Mucosa of stomach (tissue), 1 donor: ENCODE measurements at regions not wholly inside any gene's neighbourhood (a gene's known extent, or its start where the extent isn't known, plus 50 kb on each side); places are given as distances from the start of the nearest gene placed in this dataset.

Source experiments
- H3K27me3 ChIP-seq: one replicate; pipeline ENCODE4 v1.7.0; 2013; ENCODE audit warnings: mild to moderate bottlenecking, low read length; ENCODE audit not compliant: control insufficient read depth, insufficient read depth
- H3K36me3 ChIP-seq: one replicate; pipeline ENCODE4 v1.7.0; 2013; ENCODE audit warnings: low read length; ENCODE audit not compliant: control insufficient read depth, insufficient read depth
- H3K4me1 ChIP-seq: one replicate; pipeline ENCODE4 v1.7.0; 2013; ENCODE audit warnings: mild to moderate bottlenecking, low read length; ENCODE audit not compliant: control insufficient read depth, insufficient read depth
- H3K4me3 ChIP-seq: one replicate; pipeline ENCODE4 v1.7.0; 2013; ENCODE audit warnings: low read length
- H3K9ac ChIP-seq: one replicate; pipeline ENCODE4 v1.7.0; 2013; ENCODE audit warnings: mild to moderate bottlenecking, low read length, moderate library complexity
- H3K9me3 ChIP-seq: one replicate; pipeline ENCODE4 v1.7.0; 2013; ENCODE audit warnings: mild to moderate bottlenecking, low read length, moderate library complexity; ENCODE audit not compliant: control insufficient read depth
- donor health status: Pancreatic carcinoma.

DNA sequence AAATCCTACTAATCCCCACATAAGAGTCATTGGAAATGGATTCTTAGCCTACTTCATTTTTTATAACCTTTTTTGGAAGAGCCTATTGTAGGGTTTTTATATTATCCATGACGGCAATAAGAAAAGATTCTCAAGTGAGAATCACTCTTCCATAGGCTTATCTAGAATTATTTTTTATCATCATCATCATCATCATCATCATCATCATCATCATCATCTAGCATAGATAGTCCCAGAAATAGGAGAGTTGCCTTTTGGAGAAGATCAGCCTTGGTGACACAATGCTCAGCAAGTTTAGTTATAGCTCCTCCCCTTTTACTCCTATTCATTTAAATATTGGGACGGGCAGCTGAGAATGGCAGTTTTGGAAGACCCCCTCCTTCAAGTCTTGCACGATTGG, 359.1 kb upstream of the SLC35B3 start:
- H3K9ac ChIP-seq = no peak overlapping the region
- no peak overlapping the region for H3K4me3 ChIP-seq
- H3K36me3 ChIP-seq = no peaks in the 10 kb centered on the region
- H3K27me3 ChIP-seq = no peaks in the 10 kb centered on the region
- no peaks in the 10 kb centered on the region for H3K4me1 ChIP-seq
- H3K9me3 ChIP-seq = no peaks in the 10 kb centered on the region

DNA sequence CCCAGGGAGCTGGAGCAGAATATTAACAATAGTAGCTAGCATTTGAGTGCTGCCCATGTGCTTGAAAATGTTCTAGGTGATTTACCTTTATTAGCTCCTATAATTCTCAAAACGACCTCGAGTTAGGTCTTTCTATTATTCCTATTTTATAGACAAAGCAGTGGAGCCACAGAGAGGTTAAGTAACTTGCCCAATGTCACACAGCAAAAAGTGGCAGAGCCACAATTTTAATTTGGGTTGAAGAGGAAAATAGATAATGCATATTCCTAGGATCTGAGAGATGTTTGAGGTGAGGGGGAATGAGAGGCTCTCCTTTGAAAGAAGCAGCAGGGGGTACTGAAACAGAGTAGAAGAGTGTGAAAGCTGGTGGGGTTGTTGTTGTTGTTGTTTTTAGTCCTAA, 354.5 kb upstream of the SLC35B3 start:
- Histone ChIP-seq H3K9ac (no peak overlapping the region), H3K4me1 (no peaks in the 10 kb centered on the region), H3K4me3 (no peak overlapping the region), H3K27me3 (no peaks in the 10 kb centered on the region), H3K9me3 (no peaks in the 10 kb centered on the region), H3K36me3 (no peaks in the 10 kb centered on the region)

DNA sequence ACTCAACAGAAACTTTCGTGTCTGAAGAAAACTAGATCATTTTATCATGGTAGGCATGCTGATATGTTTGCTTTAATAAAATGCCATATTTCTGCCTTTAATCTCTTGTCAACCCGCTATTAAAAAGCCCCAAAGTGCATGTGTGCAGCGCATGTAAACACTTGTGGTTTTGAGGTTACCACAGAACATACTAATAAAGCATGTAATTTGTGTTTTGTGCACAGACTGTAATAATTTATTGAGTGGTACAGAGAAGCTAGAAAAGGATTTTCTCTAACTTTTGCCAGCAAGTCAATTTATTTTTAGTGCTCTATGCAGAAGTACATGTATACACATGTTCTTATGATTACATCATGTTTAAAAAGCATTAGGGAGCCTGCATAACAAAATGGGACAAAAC, 349.9 kb upstream of the SLC35B3 start:
- Histone ChIP-seq H3K4me1 (no peaks in the 10 kb centered on the region), H3K36me3 (no peaks in the 10 kb centered on the region), H3K4me3 (no peak overlapping the region), H3K9me3 (no peaks in the 10 kb centered on the region), H3K9ac (no peak overlapping the region), H3K27me3 (no peaks in the 10 kb centered on the region)

DNA sequence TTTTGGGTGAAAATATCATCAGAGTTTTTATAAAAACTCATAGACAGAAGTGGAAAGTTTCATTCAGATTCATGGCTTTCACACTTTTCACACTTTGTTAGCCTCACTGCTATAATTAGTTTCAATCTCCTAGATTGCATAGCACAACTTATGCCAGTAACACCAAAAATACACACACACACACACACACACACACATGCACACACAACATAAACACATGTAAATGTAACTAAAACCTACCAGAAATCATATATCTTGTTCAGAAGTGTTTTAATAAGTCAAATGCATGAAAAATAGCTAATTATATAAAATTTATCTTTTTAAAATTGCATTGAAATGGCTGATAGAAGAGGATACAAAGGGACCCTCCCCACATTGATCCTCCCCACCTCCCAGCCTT, 347.8 kb upstream of the SLC35B3 start:
- H3K4me1 ChIP-seq = no peaks in the 10 kb centered on the region
- H3K4me3 ChIP-seq = no peak overlapping the region
- H3K9ac ChIP-seq = no peak overlapping the region
- H3K9me3 ChIP-seq = no peaks in the 10 kb centered on the region
- no peaks in the 10 kb centered on the region for H3K36me3 ChIP-seq
- no peaks in the 10 kb centered on the region for H3K27me3 ChIP-seq

DNA sequence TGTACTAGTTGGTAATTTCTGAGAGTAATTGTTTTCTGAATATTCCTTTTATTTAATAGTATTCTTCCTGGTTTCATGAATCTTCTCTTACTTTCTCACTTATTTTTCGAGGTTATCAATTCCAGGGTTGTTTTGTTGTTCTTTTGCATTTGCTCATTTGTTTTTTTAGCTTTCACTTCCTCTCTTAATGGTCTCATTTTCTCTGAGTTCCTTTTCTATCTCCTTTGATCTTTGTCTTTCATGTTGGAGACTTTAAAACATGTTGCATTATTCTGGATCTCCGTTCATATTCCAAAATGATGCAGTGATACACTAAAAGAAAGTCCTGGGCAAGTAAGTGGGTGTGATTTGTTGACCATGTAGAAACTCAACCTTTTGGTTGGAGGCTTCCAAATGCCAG, 345.3 kb upstream of the SLC35B3 start:
- H3K27me3 ChIP-seq = no peaks in the 10 kb centered on the region

DNA sequence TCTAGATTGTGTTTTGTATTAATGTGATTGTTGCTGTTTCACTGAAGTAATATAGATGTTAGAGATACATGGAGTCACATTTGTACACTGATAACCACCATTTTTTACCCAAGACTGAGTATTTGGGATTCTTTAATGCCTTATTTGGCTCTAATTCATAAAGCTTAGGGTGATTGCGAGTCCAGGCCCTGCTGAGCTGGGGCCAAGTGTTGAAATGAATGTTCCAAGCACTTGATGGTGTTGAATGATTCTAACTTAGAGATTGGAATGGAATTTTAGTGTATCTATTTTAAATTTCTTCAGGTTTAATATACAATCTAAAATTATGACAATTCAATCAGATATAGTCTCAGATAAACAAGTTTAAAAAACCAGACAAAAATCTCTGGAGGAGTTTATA, 329.4 kb upstream of the SLC35B3 start:
- Histone ChIP-seq H3K27me3 (no peaks in the 10 kb centered on the region), H3K9ac (no peak overlapping the region), H3K4me1 (no peaks in the 10 kb centered on the region), H3K9me3 (no peaks in the 10 kb centered on the region), H3K4me3 (no peak overlapping the region), H3K36me3 (no peaks in the 10 kb centered on the region)

More for the DNA sequence above, 345.3 kb upstream of the SLC35B3 start:
- Histone ChIP-seq H3K9me3 (no peaks in the 10 kb centered on the region), H3K4me3 (no peak overlapping the region), H3K4me1 (no peaks in the 10 kb centered on the region), H3K9ac (no peak overlapping the region), H3K36me3 (no peaks in the 10 kb centered on the region)

DNA sequence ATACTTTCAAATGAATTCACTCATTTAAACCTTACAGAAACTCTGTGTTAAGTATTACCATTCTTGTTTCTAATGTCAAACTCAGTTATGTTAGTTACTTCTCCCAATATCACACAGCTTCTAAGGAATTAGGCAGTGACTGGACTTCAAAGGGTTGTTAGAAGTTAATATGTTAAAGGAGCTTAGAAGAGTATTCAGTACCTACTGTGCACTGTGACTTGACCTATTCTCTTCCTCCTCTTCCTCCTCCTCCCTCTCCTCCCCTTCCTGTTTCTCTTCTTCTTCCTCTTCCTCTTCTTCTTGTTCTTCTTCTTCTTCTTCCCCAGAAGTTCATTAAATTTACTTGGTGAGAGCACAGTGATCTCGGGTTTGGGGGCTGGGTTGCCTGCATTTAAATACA, 325.6 kb upstream of the SLC35B3 start:
- Histone ChIP-seq H3K9ac (no peak overlapping the region), H3K27me3 (no peaks in the 10 kb centered on the region), H3K9me3 (no peaks in the 10 kb centered on the region), H3K4me3 (no peak overlapping the region), H3K4me1 (no peaks in the 10 kb centered on the region), H3K36me3 (no peaks in the 10 kb centered on the region)

DNA sequence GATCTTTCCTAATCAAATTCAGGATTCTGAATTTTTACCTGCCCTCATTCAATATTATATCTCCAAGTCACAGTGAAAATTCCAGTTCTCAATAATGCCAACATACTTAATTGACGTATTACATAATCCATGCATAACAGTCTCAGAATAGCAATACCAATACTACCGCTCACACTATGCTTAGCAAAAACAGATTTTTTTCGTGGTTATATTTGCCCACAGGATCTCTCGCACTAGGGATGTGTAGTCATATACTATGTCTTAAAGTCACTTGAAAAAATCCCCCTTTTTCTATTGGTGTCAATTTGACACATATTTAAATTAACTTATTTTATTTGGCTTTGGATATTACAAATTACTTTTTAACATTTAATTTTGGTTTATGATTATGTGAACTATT, 323.1 kb upstream of the SLC35B3 start:
- Histone ChIP-seq H3K9ac (no peak overlapping the region), H3K9me3 (no peaks in the 10 kb centered on the region), H3K36me3 (no peaks in the 10 kb centered on the region), H3K27me3 (no peaks in the 10 kb centered on the region), H3K4me3 (no peak overlapping the region), H3K4me1 (no peaks in the 10 kb centered on the region)

DNA sequence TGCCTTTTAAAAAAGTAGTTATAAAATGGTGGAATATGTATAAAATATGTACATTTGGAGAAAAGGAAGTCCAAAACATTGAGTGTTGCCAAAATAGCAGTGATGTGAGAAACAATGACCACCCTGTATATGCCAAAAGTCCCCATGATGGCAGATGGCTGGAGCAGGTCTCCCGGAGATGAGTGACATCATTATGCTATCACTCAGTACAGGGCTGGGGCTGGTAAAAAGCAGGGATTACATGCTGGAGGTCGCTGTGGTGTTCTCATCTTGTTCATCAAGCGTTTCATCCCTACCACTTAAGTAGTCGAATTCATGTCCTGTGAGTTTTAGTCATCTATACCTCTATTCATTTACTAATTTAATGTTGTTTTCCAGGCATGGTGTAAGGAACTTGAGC, 315.3 kb upstream of the SLC35B3 start:
- Histone ChIP-seq H3K9me3 (no peaks in the 10 kb centered on the region), H3K27me3 (no peaks in the 10 kb centered on the region), H3K9ac (no peak overlapping the region), H3K36me3 (no peaks in the 10 kb centered on the region), H3K4me3 (no peak overlapping the region), H3K4me1 (no peaks in the 10 kb centered on the region)

DNA sequence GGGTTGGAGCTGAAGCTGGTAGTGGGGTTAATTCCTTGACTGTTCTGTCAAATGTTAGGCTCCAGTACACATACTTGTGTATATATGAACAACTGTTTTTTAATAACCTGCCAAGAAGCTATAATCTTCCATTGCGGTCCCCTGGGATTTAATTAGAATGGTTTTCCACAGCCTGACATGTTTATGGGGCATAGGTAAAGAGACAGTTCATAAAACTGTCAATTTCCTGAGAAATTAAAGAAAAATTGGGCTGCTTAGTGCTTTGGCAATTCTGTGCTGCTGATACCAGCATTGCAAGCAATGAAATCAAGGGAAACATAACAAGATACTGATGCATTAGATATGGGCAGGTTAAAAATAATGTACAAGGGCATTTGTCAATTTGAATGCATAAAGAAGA, 314.1 kb upstream of the SLC35B3 start:
- Histone ChIP-seq H3K27me3 (no peaks in the 10 kb centered on the region), H3K36me3 (no peaks in the 10 kb centered on the region), H3K4me3 (no peak overlapping the region), H3K9ac (no peak overlapping the region), H3K9me3 (no peaks in the 10 kb centered on the region), H3K4me1 (no peaks in the 10 kb centered on the region)

DNA sequence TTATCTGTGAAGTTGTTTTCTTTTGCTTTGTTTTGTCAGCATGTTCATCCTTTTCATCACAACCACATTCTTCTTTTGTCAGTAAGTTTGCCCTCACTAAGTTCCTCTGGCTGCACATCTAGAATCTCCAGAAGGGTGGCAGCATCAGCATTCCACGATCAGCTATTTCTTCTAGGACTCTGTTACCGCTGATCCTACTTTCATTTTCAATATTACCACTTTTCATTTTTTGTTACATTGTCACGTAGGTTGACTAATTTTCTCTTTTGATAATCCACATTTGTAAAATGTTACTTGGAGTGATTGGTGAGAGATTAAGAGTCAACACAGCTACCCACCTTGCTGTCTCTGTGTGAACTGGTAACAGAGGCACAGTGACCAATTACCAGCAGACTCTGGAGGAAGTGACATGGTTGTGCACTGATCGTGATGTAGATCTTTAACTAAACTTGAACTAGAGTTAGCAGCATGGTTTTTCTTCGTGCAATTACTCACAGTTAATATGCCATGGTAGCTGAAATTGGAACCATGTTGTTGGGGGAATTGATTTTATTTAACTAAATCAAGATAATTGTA, 307.9 kb upstream of the SLC35B3 start:
- Histone ChIP-seq H3K27me3 (no peaks in the 10 kb centered on the region), H3K36me3 (no peaks in the 10 kb centered on the region), H3K9me3 (no peaks in the 10 kb centered on the region), H3K4me3 (no peak overlapping the region), H3K9ac (no peak overlapping the region), H3K4me1 (no peaks in the 10 kb centered on the region)

DNA sequence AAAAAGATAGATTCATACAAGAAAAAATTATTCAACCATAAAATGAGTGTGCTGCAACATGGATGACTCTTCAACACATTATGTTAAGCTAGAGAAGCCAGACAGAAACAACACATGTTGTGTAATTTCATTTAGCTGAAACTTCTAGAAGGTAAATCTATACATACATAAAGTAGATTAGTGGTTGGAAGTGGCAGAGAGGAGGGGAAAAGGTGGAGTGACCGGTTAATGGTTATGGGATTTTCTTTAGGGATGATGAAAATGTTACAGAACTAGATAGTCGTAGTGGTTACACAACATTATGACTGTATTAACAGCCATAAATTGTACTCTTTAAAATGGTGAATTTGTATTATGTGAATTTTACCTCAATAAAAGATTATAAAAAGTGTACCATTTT, 304.1 kb upstream of the SLC35B3 start:
- H3K4me1 ChIP-seq = no peaks in the 10 kb centered on the region
- H3K4me3 ChIP-seq = no peak overlapping the region
- no peaks in the 10 kb centered on the region for H3K27me3 ChIP-seq
- H3K9me3 ChIP-seq = no peaks in the 10 kb centered on the region
- H3K9ac ChIP-seq = no peak overlapping the region
- H3K36me3 ChIP-seq = no peaks in the 10 kb centered on the region

DNA sequence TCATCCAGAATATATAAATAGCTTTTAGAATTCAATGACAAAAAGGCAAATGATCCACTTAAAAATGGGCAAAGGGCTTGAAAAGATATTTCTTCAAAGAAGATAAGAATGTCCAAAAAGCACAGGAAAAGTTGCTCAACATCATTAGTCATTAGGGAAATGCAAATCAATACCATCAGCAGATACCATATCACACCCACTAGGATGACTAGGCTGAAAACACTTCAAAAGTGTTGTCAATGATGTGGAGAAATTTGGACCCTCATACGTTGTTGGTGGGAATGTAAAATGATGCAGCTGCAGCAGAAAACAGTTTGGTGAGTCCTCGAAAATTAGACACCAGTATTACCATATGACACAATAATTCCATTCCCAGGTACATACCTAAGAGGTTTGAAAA, 303.6 kb upstream of the SLC35B3 start:
- Histone ChIP-seq H3K36me3 (no peaks in the 10 kb centered on the region), H3K9ac (no peak overlapping the region), H3K4me3 (no peak overlapping the region), H3K9me3 (no peaks in the 10 kb centered on the region), H3K27me3 (no peaks in the 10 kb centered on the region), H3K4me1 (no peaks in the 10 kb centered on the region)
